Activated CD4-positive, alpha-beta T cell treated with anti-CD3 and anti-CD28 coated beads, Interleukin-2, amount 10 ng/mL, durations not matched to agents 7 days and 5 days (primary cell): ENCODE measurements at regions not wholly inside any gene's neighbourhood (a gene's known extent, or its start where the extent isn't known, plus 50 kb on each side); places are given as distances from the start of the nearest gene placed in this dataset.

Experiments used
- CTCF ChIA-PET: fragments of 350-600 bp; sonication (Branson Sonifier 250); formaldehyde crosslinking; loops from one replicate; lab custom pipeline; 2021; ENCODE audit warnings: antibody characterized with exemption; lab: Charles Lee
- POLR2A ChIA-PET: fragments of 350-600 bp; sonication (Branson Sonifier 250); formaldehyde crosslinking; loops from one replicate; lab custom pipeline; 2021; ENCODE audit warnings: antibody characterized with exemption; lab: Charles Lee
- DNase-seq: peaks from one replicate; pipeline ENCODE4 v3.0.0-alpha.2; 2020
- H3K27ac Mint-ChIP-seq: one replicate; pipeline ENCODE4 v1.8.0; 2021; ENCODE audit warnings: mild to moderate bottlenecking, moderate library complexity, mixed read lengths
- H3K27me3 Mint-ChIP-seq: one replicate; pipeline ENCODE4 v1.8.0; 2021; ENCODE audit warnings: mixed read lengths
- H3K36me3 Mint-ChIP-seq: one replicate; pipeline ENCODE4 v1.8.0; 2021; ENCODE audit warnings: low read depth, mixed read lengths
- H3K4me1 Mint-ChIP-seq: one replicate; pipeline ENCODE4 v1.8.0; 2021; ENCODE audit warnings: mixed read lengths
- H3K4me3 Mint-ChIP-seq: one replicate; pipeline ENCODE4 v1.8.0; 2021; ENCODE audit warnings: mild to moderate bottlenecking, moderate library complexity, mixed read lengths
- H3K9me3 Mint-ChIP-seq: one replicate; pipeline ENCODE4 v1.8.0; 2021; ENCODE audit warnings: mixed read lengths

- Mint-ChIP-seq H3K4me1 (no peaks in the 10 kb centered on the region), H3K9me3 (no peaks in the 10 kb centered on the region), H3K27ac (no peak overlapping the region), H3K36me3 (no peaks in the 10 kb centered on the region), H3K27me3 (no peaks in the 10 kb centered on the region), H3K4me3 (no peak overlapping the region)
- ChIA-PET POLR2A (no interaction called here), CTCF (no interaction called here)
- no peak for DNase-seq
Measured at GRCh38 chr13:72168126-72168855, 301.3 kb upstream of the DACH1 start.

GRCh38 chr13:72166102-72166650 is 299.2 kb upstream of the DACH1 start:
- no peak overlapping the region for H3K27ac Mint-ChIP-seq
- ChIA-PET CTCF (no interaction called here), POLR2A (no interaction called here)
- H3K27me3 Mint-ChIP-seq: no peaks in the 10 kb centered on the region
- no peaks in the 10 kb centered on the region for H3K4me1 Mint-ChIP-seq
- H3K4me3 Mint-ChIP-seq: no peak overlapping the region
- no peaks in the 10 kb centered on the region for H3K9me3 Mint-ChIP-seq
- no peak for DNase-seq
- no peaks in the 10 kb centered on the region for H3K36me3 Mint-ChIP-seq

- POLR2A ChIA-PET: no interaction called here
- CTCF ChIA-PET: no interaction called here
- no peak for DNase-seq
- no peak overlapping the region for H3K4me3 Mint-ChIP-seq
- no peaks in the 10 kb centered on the region for H3K4me1 Mint-ChIP-seq
- H3K27ac Mint-ChIP-seq: no peak overlapping the region
- H3K27me3 Mint-ChIP-seq: no peaks in the 10 kb centered on the region
- no peaks in the 10 kb centered on the region for H3K9me3 Mint-ChIP-seq
- H3K36me3 Mint-ChIP-seq: no peaks in the 10 kb centered on the region
Measured at GRCh38 chr13:72165276-72165675, 298.3 kb upstream of the DACH1 start.

- no peak for DNase-seq
- no peaks in the 10 kb centered on the region for H3K36me3 Mint-ChIP-seq
Measured at GRCh38 chr13:72164811-72165210, 297.8 kb upstream of the DACH1 start.

GRCh38 chr13:72163678-72164077 is 296.7 kb upstream of the DACH1 start:
- CTCF ChIA-PET: no interaction called here
- POLR2A ChIA-PET: no interaction called here

More at GRCh38 chr13:72164811-72165210, 297.8 kb upstream of the DACH1 start:
- CTCF ChIA-PET: no interaction called here
- no peak overlapping the region for H3K27ac Mint-ChIP-seq
- H3K4me3 Mint-ChIP-seq: no peak overlapping the region
- H3K27me3 Mint-ChIP-seq: no peaks in the 10 kb centered on the region
- POLR2A ChIA-PET: no interaction called here
- no peaks in the 10 kb centered on the region for H3K4me1 Mint-ChIP-seq
- no peaks in the 10 kb centered on the region for H3K9me3 Mint-ChIP-seq

GRCh38 chr13:72160977-72161376 is 294.0 kb upstream of the DACH1 start:
- ChIA-PET POLR2A (no interaction called here), CTCF (no interaction called here)
- H3K4me1 Mint-ChIP-seq: no peaks in the 10 kb centered on the region
- H3K36me3 Mint-ChIP-seq: no peaks in the 10 kb centered on the region
- H3K27ac Mint-ChIP-seq: no peak overlapping the region
- no peak for DNase-seq
- H3K27me3 Mint-ChIP-seq: no peaks in the 10 kb centered on the region
- no peak overlapping the region for H3K4me3 Mint-ChIP-seq
- H3K9me3 Mint-ChIP-seq: no peaks in the 10 kb centered on the region

More at GRCh38 chr13:72163678-72164077, 296.7 kb upstream of the DACH1 start:
- Mint-ChIP-seq H3K36me3 (no peaks in the 10 kb centered on the region), H3K27ac (no peak overlapping the region), H3K4me1 (no peaks in the 10 kb centered on the region), H3K4me3 (no peak overlapping the region), H3K27me3 (no peaks in the 10 kb centered on the region), H3K9me3 (no peaks in the 10 kb centered on the region)
- DNase-seq: no peak

GRCh38 chr13:72156760-72157159 is 289.8 kb upstream of the DACH1 start:
- no peak for DNase-seq
- H3K4me3 Mint-ChIP-seq: no peak overlapping the region
- no peaks in the 10 kb centered on the region for H3K9me3 Mint-ChIP-seq
- no peak overlapping the region for H3K27ac Mint-ChIP-seq
- no peaks in the 10 kb centered on the region for H3K36me3 Mint-ChIP-seq
- ChIA-PET CTCF (no interaction called here), POLR2A (no interaction called here)
- no peaks in the 10 kb centered on the region for H3K4me1 Mint-ChIP-seq
- no peaks in the 10 kb centered on the region for H3K27me3 Mint-ChIP-seq

GRCh38 chr13:72153272-72153671 is 286.3 kb upstream of the DACH1 start:
- POLR2A ChIA-PET: no interaction called here
- CTCF ChIA-PET: no interaction called here
- Mint-ChIP-seq H3K27ac (no peak overlapping the region), H3K27me3 (no peaks in the 10 kb centered on the region), H3K36me3 (no peaks in the 10 kb centered on the region), H3K9me3 (no peaks in the 10 kb centered on the region), H3K4me3 (no peak overlapping the region), H3K4me1 (no peaks in the 10 kb centered on the region)
- DNase-seq: no peak

GRCh38 chr13:72151241-72151640 is 284.2 kb upstream of the DACH1 start:
- Mint-ChIP-seq H3K27me3 (no peaks in the 10 kb centered on the region), H3K4me1 (no peaks in the 10 kb centered on the region), H3K4me3 (no peak overlapping the region), H3K27ac (no peak overlapping the region), H3K36me3 (no peaks in the 10 kb centered on the region), H3K9me3 (no peaks in the 10 kb centered on the region)
- DNase-seq: no peak
- ChIA-PET CTCF (no interaction called here), POLR2A (no interaction called here)

GRCh38 chr13:72150502-72150901 is 283.5 kb upstream of the DACH1 start:
- H3K4me3 Mint-ChIP-seq: no peak overlapping the region
- CTCF ChIA-PET: no interaction called here
- DNase-seq: no peak
- no peaks in the 10 kb centered on the region for H3K9me3 Mint-ChIP-seq
- no peaks in the 10 kb centered on the region for H3K36me3 Mint-ChIP-seq
- H3K4me1 Mint-ChIP-seq: no peaks in the 10 kb centered on the region
- no peak overlapping the region for H3K27ac Mint-ChIP-seq
- POLR2A ChIA-PET: no interaction called here
- H3K27me3 Mint-ChIP-seq: no peaks in the 10 kb centered on the region

GRCh38 chr13:72149701-72150100 is 282.7 kb upstream of the DACH1 start:
- ChIA-PET CTCF (no interaction called here), POLR2A (no interaction called here)
- no peak for DNase-seq
- no peak overlapping the region for H3K27ac Mint-ChIP-seq
- H3K27me3 Mint-ChIP-seq: no peaks in the 10 kb centered on the region
- no peaks in the 10 kb centered on the region for H3K36me3 Mint-ChIP-seq
- no peaks in the 10 kb centered on the region for H3K9me3 Mint-ChIP-seq
- no peaks in the 10 kb centered on the region for H3K4me1 Mint-ChIP-seq
- H3K4me3 Mint-ChIP-seq: no peak overlapping the region

- ChIA-PET POLR2A (no interaction called here), CTCF (no interaction called here)
- Mint-ChIP-seq H3K4me1 (no peaks in the 10 kb centered on the region), H3K36me3 (no peaks in the 10 kb centered on the region), H3K4me3 (no peak overlapping the region), H3K27ac (no peak overlapping the region), H3K9me3 (no peaks in the 10 kb centered on the region), H3K27me3 (no peaks in the 10 kb centered on the region)
- no peak for DNase-seq
Measured at GRCh38 chr13:72146816-72147215, 279.8 kb upstream of the DACH1 start.

- no peaks in the 10 kb centered on the region for H3K9me3 Mint-ChIP-seq
- CTCF ChIA-PET: no interaction called here
- H3K36me3 Mint-ChIP-seq: no peaks in the 10 kb centered on the region
- no peak for DNase-seq
- no peak overlapping the region for H3K4me3 Mint-ChIP-seq
- POLR2A ChIA-PET: no interaction called here
- no peaks in the 10 kb centered on the region for H3K4me1 Mint-ChIP-seq
- H3K27me3 Mint-ChIP-seq: no peaks in the 10 kb centered on the region
- H3K27ac Mint-ChIP-seq: no peak overlapping the region
Measured at GRCh38 chr13:72145383-72145782, 278.4 kb upstream of the DACH1 start.

GRCh38 chr13:72144636-72145035 is 277.6 kb upstream of the DACH1 start:
- Mint-ChIP-seq H3K4me1 (no peaks in the 10 kb centered on the region), H3K27me3 (no peaks in the 10 kb centered on the region), H3K27ac (no peak overlapping the region), H3K9me3 (no peaks in the 10 kb centered on the region), H3K4me3 (no peak overlapping the region), H3K36me3 (no peaks in the 10 kb centered on the region)
- POLR2A ChIA-PET: no interaction called here
- DNase-seq: no peak
- CTCF ChIA-PET: no interaction called here
